ENCODE measurements at regions not wholly inside any gene's neighbourhood (a gene's known extent, or its start where the extent isn't known, plus 50 kb on each side); places are given as distances from the start of the nearest gene placed in this dataset.

DNA sequence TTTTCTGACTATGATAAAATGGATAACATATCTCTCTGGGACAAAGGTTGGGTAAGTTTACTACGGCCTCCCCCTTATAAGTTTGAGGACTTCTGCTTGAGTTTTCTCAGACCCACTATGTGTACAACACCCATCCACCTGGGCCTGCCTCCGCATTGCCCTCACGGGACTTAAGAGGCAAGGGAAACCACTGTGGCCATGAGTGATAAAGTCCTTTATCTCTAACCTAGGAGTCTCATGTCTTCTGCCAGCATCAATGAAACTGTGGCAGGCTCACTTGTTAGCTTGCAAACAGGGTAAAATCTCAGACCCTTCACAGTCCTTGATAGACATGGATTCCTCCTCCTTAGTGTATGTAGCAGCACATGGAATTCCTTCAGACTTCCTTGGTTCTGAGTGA is 173.4 kb upstream of the MYLIP start:
- 53% methylated on average over 3 of the region's 3 CpGs for WGBS (ENCODE audit: low lambda C conversion rate)
- H2AFZ ChIP-seq (ENCODE audit: low read depth): no peak overlapping the region
- H3K4me3 ChIP-seq (ENCODE audit: low read depth in 2 of 2, low read length in 1 of 2): no peak overlapping the region
- no peaks in the 10 kb centered on the region for H3F3A ChIP-seq (replicated peaks; ENCODE audit: insufficient read depth)
- no peak overlapping the region for H3K27ac ChIP-seq (ENCODE audit: low read depth in 2 of 2, low read length in 1 of 2)
- peaks cover 8 to 18% of the 10 kb centered on the region in 2 experiments; a peak in 2 of 4 replicates for H3K4me1 ChIP-seq (ENCODE audit: control insufficient read depth in 1 of 2, insufficient read depth in 2 of 2, low read depth in 1 of 2, low read length in 1 of 2)
- POLR2A ChIA-PET: no interaction called here
- no peaks in the 10 kb centered on the region for H4K20me1 ChIP-seq (ENCODE audit: insufficient read depth)
- H3K36me3 ChIP-seq (replicated peaks in 1 of 2; ENCODE audit: control insufficient read depth in 1 of 2, insufficient read depth in 2 of 2, low read length in 1 of 2): no peaks in the 10 kb centered on the region
- no peaks in the 10 kb centered on the region for H3K9me3 ChIP-seq
- H3K9me2 ChIP-seq: no peaks in the 10 kb centered on the region
- no peak overlapping the region for H3K4me2 ChIP-seq
- DNase-seq: no peak
- no peaks in the 10 kb centered on the region for H3K79me2 ChIP-seq (ENCODE audit: insufficient read depth)
- no peak for TF ChIP-seq FOXM1 (IDR thresholded peaks at IDR 0.05; ENCODE audit: low read depth)
- no peak for TF ChIP-seq ELF1 (IDR thresholded peaks at IDR 0.05)
- no peak for TF ChIP-seq REST (IDR thresholded peaks at IDR 0.05; ENCODE audit: low read depth, low read length)
- no peak for TF ChIP-seq TAF1 (IDR thresholded peaks at IDR 0.05; ENCODE audit: borderline replicate concordance, low read depth, low read length)
- TF ChIP-seq CHD2 (IDR thresholded peaks at IDR 0.05; ENCODE audit: low read length, partially characterized antibody): no peak
- TF ChIP-seq, protein P1, sequence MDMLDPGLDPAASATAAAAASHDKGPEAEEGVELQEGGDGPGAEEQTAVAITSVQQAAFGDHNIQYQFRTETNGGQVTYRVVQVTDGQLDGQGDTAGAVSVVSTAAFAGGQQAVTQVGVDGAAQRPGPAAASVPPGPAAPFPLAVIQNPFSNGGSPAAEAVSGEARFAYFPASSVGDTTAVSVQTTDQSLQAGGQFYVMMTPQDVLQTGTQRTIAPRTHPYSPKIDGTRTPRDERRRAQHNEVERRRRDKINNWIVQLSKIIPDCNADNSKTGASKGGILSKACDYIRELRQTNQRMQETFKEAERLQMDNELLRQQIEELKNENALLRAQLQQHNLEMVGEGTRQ (IDR thresholded peaks at IDR 0.05; ENCODE audit: borderline replicate concordance, low read depth, low read length): no peak
- no peak for TF ChIP-seq MEF2A (IDR thresholded peaks at IDR 0.05; ENCODE audit: borderline replicate concordance, low read depth)
- TF ChIP-seq, protein P2, sequence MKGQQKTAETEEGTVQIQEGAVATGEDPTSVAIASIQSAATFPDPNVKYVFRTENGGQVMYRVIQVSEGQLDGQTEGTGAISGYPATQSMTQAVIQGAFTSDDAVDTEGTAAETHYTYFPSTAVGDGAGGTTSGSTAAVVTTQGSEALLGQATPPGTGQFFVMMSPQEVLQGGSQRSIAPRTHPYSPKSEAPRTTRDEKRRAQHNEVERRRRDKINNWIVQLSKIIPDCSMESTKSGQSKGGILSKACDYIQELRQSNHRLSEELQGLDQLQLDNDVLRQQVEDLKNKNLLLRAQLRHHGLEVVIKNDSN (IDR thresholded peaks at IDR 0.05; ENCODE audit: borderline replicate concordance, low read depth): no peak
- TF ChIP-seq GATA2 (CRISPR knock-in tag; IDR thresholded peaks at IDR 0.05): no peak
- TF ChIP-seq, protein P3, sequence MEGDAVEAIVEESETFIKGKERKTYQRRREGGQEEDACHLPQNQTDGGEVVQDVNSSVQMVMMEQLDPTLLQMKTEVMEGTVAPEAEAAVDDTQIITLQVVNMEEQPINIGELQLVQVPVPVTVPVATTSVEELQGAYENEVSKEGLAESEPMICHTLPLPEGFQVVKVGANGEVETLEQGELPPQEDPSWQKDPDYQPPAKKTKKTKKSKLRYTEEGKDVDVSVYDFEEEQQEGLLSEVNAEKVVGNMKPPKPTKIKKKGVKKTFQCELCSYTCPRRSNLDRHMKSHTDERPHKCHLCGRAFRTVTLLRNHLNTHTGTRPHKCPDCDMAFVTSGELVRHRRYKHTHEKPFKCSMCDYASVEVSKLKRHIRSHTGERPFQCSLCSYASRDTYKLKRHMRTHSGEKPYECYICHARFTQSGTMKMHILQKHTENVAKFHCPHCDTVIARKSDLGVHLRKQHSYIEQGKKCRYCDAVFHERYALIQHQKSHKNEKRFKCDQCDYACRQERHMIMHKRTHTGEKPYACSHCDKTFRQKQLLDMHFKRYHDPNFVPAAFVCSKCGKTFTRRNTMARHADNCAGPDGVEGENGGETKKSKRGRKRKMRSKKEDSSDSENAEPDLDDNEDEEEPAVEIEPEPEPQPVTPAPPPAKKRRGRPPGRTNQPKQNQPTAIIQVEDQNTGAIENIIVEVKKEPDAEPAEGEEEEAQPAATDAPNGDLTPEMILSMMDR (IDR thresholded peaks at IDR 0.05): no peak
- TF ChIP-seq POLR2AphosphoS5 (IDR thresholded peaks at IDR 0.05; ENCODE audit: low read depth, low read length): no peak
- TF ChIP-seq ZBTB33 (IDR thresholded peaks at IDR 0.05; ENCODE audit: borderline replicate concordance, low read depth): no peak
- no peak for TF ChIP-seq EZH2phosphoT487 (IDR thresholded peaks at IDR 0.05; ENCODE audit: borderline replicate concordance, low read depth)
- TF ChIP-seq RFX5 (IDR thresholded peaks at IDR 0.05; ENCODE audit: low read length): no peak
- TF ChIP-seq GABPA (IDR thresholded peaks at IDR 0.05; ENCODE audit: low read depth): no peak
- no peak for TF ChIP-seq SMC3 (IDR thresholded peaks at IDR 0.05; ENCODE audit: low read depth, low read length)
- no peak for TF ChIP-seq YY1 (IDR thresholded peaks at IDR 0.05; ENCODE audit: low read depth)
- TF ChIP-seq TEAD4 (IDR thresholded peaks at IDR 0.05; ENCODE audit: borderline replicate concordance, insufficient read depth): no peak
- TF ChIP-seq EP300 (IDR thresholded peaks at IDR 0.05; ENCODE audit: borderline replicate concordance in 1 of 2, low read depth in 1 of 2, low read length in 1 of 2): no peak
- no peaks in the 10 kb centered on the region for H3K27me3 ChIP-seq (ENCODE audit: insufficient read depth)
- CTCF ChIA-PET: interaction anchor here (1.3 kb wide), 1 partner anchor 9 kb away, joined by 3 read pairs; no protein-coding TSS in a partner anchor
- no peak overlapping the region for H3K9ac ChIP-seq
